GM04504 (cell line): ENCODE measurements at regions not wholly inside any gene's neighbourhood (a gene's known extent, or its start where the extent isn't known, plus 50 kb on each side); places are given as distances from the start of the nearest gene placed in this dataset.

Experiments
- DNase-seq: peaks from one replicate; pipeline ENCODE4 v3.0.0-alpha.2; 2012; ENCODE audit warnings: low read depth

GRCh38 chr15:36527235-36528162 is 51.9 kb upstream of the CDIN1 start:
- DNase-seq = no peak

GRCh38 chr15:36529296-36530011 is 50.0 kb upstream of the CDIN1 start:
- DNase-seq = no peak
